ENCODE measurements at regions not wholly inside any gene's neighbourhood (a gene's known extent, or its start where the extent isn't known, plus 50 kb on each side); places are given as distances from the start of the nearest gene placed in this dataset.

DNA sequence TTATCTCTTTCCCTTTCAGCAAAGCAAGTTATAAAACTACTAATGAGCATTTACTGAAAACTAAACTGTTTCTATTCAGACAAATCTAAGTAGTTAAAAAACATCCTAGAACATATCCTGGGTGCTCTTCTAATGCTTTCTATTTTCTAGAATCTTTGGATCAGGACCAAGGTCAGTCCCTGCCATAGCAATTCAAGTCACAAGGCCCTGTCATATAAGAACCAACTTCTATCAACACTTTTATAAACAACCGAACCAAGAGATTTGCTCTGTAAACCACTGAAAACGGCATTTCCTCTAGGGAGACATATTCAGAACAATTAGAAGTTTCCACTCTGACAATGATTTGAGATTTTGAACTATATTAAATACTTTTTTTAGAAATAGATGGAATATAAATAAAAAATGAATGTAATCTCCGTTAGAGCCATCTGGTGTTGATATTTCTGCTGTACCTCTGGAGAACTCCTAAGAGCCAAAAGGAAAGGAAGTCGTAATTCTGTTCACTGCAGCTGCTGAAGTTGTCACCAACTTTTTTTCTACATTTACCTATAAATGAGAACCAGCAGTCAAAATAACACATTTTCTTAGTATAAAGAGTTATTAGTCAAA is 51.4 kb upstream of the LGSN start:
- 42 to 53% (median 46%) methylated on average over 4 of the region's 4 CpGs for WGBS, 5 donors
- no peak for DNase-seq
- H3K27me3 ChIP-seq = no peaks in the 10 kb centered on the region
- H3K36me3 ChIP-seq = no peaks in the 10 kb centered on the region
- H3K27ac ChIP-seq = no peak overlapping the region
- no peaks in the 10 kb centered on the region for H3K4me1 ChIP-seq
- no peak for TF ChIP-seq EP300 (IDR thresholded peaks at IDR 0.05)
- TF ChIP-seq, protein P1, sequence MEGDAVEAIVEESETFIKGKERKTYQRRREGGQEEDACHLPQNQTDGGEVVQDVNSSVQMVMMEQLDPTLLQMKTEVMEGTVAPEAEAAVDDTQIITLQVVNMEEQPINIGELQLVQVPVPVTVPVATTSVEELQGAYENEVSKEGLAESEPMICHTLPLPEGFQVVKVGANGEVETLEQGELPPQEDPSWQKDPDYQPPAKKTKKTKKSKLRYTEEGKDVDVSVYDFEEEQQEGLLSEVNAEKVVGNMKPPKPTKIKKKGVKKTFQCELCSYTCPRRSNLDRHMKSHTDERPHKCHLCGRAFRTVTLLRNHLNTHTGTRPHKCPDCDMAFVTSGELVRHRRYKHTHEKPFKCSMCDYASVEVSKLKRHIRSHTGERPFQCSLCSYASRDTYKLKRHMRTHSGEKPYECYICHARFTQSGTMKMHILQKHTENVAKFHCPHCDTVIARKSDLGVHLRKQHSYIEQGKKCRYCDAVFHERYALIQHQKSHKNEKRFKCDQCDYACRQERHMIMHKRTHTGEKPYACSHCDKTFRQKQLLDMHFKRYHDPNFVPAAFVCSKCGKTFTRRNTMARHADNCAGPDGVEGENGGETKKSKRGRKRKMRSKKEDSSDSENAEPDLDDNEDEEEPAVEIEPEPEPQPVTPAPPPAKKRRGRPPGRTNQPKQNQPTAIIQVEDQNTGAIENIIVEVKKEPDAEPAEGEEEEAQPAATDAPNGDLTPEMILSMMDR (IDR thresholded peaks at IDR 0.05) = no peak
- TF ChIP-seq POLR2AphosphoS5 (IDR thresholded peaks at IDR 0.05) = no peak
- no peak for TF ChIP-seq POLR2A (IDR thresholded peaks at IDR 0.05)
- no peak overlapping the region for H3K4me3 ChIP-seq
- no peaks in the 10 kb centered on the region for H3K9me3 ChIP-seq
- intact Hi-C loops (cut with DNase I; ENCODE audit: low total_unique reads) = no loop called here

DNA sequence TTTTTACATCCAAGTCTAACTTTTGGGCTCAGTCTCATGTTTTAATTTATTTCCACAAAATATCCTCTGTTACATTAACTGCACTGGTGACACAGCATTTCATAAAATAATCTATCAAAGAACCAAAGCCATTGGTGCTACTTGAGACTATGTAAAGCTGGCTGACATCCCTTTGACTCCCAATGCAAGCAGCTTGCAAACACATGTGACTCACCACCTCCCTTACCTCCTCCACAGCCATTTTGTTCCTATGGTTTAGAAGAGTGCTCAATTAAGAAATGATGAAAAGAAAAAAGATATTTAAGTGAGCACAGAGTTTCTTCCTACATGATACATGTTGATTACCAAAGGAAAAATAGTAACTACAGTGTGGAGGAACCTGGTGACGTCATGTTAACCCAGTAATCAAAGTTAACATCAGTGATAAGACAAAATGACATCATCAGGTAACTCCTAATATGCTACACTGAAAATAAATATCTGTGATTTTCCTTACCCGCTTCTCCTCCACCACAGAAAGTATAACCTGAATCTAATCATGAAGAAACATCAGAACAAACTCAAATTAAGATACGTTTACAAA is 53.3 kb upstream of the LGSN start:
- Histone ChIP-seq H3K27ac (no peak overlapping the region), H3K27me3 (no peaks in the 10 kb centered on the region), H3K9me3 (no peaks in the 10 kb centered on the region), H3K36me3 (no peaks in the 10 kb centered on the region), H3K4me1 (no peaks in the 10 kb centered on the region), H3K4me3 (no peak overlapping the region)
- DNase-seq = no peak
- intact Hi-C loops (cut with DNase I; ENCODE audit: low total_unique reads) = no loop called here
- TF ChIP-seq EP300 (IDR thresholded peaks at IDR 0.05) (no peak), POLR2A (IDR thresholded peaks at IDR 0.05) (no peak), POLR2AphosphoS5 (IDR thresholded peaks at IDR 0.05) (no peak)
- TF ChIP-seq, protein P1 (IDR thresholded peaks at IDR 0.05) = no peak
- WGBS, 5 donors = 78 to 83% (median 81%) methylated on average over 3 of the region's 3 CpGs

GRCh38 chr6:63389191-63389844 is 69.5 kb upstream of the LGSN start:
- Histone ChIP-seq H3K9me3 (no peaks in the 10 kb centered on the region), H3K27me3 (no peaks in the 10 kb centered on the region), H3K4me1 (peaks cover 0 to 5% (median 0%) of the 10 kb centered on the region in 4 donors), H3K36me3 (no peaks in the 10 kb centered on the region), H3K4me3 (no peak overlapping the region), H3K27ac (no peak overlapping the region)
- intact Hi-C loops (cut with DNase I; ENCODE audit: low total_unique reads) = no loop called here
- no peak for DNase-seq
- TF ChIP-seq, protein P1 (IDR thresholded peaks at IDR 0.05) = no peak
- no peak for TF ChIP-seq POLR2A (IDR thresholded peaks at IDR 0.05)
- TF ChIP-seq POLR2AphosphoS5 (IDR thresholded peaks at IDR 0.05) = no peak
- WGBS, 5 donors = 28 to 49% (median 39%) methylated on average over 2 of the region's 2 CpGs

GRCh38 chr6:63391203-63391970 is 71.6 kb upstream of the LGSN start:
- Histone ChIP-seq H3K4me1 (peaks cover 0 to 5% (median 0%) of the 10 kb centered on the region in 4 donors), H3K4me3 (no peak overlapping the region), H3K36me3 (no peaks in the 10 kb centered on the region), H3K9me3 (no peaks in the 10 kb centered on the region), H3K27me3 (no peaks in the 10 kb centered on the region), H3K27ac (peak overlapping the region in 1 of 5 donors; percentile 37)
- intact Hi-C loops (cut with DNase I; ENCODE audit: low total_unique reads) = no loop called here
- TF ChIP-seq POLR2AphosphoS5 (IDR thresholded peaks at IDR 0.05) = peak in 1 of 3 donors; percentile 22
- no peak for TF ChIP-seq EP300 (IDR thresholded peaks at IDR 0.05)
- TF ChIP-seq, protein P1 (IDR thresholded peaks at IDR 0.05) = peak in 1 of 7 experiments; percentile 11
- WGBS, 5 donors = 47 to 67% (median 62%) methylated on average over 3 of the region's 3 CpGs
- peak in 1 of 2 donors; percentile 35 for DNase-seq

Measured in stomach (tissue), 8 donors.